ENCODE measurements at regions not wholly inside any gene's neighbourhood (a gene's known extent, or its start where the extent isn't known, plus 50 kb on each side); places are given as distances from the start of the nearest gene placed in this dataset.

DNA sequence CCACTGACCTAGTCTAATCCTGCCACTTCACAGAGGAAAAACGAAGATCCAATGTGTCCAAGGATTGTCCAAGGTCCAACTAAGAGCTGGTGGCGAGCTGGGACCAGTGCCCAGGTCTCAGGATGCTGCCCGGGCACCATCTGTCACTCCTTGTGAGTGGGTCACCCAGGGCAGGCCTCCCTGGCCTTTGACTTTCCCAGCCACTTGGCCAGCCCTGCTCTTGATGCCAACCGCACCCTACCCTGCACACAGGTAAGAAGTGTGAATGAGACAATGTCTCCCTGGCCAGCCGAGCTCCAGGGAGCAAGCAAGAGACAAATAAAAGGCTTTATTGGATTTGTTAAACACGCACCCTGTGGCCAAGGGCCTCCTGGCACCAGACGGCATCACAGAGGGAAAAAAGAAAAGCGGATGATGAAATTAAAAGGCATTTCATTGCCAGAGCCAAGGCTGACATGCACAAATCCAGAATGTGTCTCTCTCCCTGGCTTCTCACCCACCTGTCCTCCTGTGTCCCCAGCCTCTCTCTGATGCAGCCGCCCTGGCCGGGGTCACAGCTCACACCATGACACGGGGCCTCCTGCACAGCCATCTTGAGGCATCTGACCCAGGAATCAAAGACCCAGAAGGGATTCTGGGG, 72.8 kb downstream of the CAMK2N1 start:
- no peaks in the 10 kb centered on the region for H3K9me2 ChIP-seq (ENCODE audit: insufficient read depth)
- no peaks in the 10 kb centered on the region for H3K4me1 Mint-ChIP-seq
- H3K27me3 Mint-ChIP-seq (ENCODE audit: insufficient read depth, low read depth, poor library complexity), result peaks cover 33% of the 10 kb centered on the region
- no peaks in the 10 kb centered on the region for H3K79me2 ChIP-seq (replicated peaks; ENCODE audit: insufficient read depth)
- no peaks in the 10 kb centered on the region for H3K36me3 Mint-ChIP-seq (ENCODE audit: low read depth)
- no peak for TF ChIP-seq NANOG (IDR thresholded peaks at IDR 0.05; ENCODE audit: borderline replicate concordance)
- no peak for TF ChIP-seq ZNF331 (CRISPR knock-in tag; IDR thresholded peaks at IDR 0.05; ENCODE audit: low read depth)
- TF ChIP-seq STAT1 (IDR thresholded peaks at IDR 0.05; ENCODE audit: unreplicated experiment), result no peak
- TF ChIP-seq ZNF114 (CRISPR knock-in tag; IDR thresholded peaks at IDR 0.05), result no peak
- no peak for TF ChIP-seq JUNB (IDR thresholded peaks at IDR 0.05; ENCODE audit: unreplicated experiment)
- TF ChIP-seq, protein P1, sequence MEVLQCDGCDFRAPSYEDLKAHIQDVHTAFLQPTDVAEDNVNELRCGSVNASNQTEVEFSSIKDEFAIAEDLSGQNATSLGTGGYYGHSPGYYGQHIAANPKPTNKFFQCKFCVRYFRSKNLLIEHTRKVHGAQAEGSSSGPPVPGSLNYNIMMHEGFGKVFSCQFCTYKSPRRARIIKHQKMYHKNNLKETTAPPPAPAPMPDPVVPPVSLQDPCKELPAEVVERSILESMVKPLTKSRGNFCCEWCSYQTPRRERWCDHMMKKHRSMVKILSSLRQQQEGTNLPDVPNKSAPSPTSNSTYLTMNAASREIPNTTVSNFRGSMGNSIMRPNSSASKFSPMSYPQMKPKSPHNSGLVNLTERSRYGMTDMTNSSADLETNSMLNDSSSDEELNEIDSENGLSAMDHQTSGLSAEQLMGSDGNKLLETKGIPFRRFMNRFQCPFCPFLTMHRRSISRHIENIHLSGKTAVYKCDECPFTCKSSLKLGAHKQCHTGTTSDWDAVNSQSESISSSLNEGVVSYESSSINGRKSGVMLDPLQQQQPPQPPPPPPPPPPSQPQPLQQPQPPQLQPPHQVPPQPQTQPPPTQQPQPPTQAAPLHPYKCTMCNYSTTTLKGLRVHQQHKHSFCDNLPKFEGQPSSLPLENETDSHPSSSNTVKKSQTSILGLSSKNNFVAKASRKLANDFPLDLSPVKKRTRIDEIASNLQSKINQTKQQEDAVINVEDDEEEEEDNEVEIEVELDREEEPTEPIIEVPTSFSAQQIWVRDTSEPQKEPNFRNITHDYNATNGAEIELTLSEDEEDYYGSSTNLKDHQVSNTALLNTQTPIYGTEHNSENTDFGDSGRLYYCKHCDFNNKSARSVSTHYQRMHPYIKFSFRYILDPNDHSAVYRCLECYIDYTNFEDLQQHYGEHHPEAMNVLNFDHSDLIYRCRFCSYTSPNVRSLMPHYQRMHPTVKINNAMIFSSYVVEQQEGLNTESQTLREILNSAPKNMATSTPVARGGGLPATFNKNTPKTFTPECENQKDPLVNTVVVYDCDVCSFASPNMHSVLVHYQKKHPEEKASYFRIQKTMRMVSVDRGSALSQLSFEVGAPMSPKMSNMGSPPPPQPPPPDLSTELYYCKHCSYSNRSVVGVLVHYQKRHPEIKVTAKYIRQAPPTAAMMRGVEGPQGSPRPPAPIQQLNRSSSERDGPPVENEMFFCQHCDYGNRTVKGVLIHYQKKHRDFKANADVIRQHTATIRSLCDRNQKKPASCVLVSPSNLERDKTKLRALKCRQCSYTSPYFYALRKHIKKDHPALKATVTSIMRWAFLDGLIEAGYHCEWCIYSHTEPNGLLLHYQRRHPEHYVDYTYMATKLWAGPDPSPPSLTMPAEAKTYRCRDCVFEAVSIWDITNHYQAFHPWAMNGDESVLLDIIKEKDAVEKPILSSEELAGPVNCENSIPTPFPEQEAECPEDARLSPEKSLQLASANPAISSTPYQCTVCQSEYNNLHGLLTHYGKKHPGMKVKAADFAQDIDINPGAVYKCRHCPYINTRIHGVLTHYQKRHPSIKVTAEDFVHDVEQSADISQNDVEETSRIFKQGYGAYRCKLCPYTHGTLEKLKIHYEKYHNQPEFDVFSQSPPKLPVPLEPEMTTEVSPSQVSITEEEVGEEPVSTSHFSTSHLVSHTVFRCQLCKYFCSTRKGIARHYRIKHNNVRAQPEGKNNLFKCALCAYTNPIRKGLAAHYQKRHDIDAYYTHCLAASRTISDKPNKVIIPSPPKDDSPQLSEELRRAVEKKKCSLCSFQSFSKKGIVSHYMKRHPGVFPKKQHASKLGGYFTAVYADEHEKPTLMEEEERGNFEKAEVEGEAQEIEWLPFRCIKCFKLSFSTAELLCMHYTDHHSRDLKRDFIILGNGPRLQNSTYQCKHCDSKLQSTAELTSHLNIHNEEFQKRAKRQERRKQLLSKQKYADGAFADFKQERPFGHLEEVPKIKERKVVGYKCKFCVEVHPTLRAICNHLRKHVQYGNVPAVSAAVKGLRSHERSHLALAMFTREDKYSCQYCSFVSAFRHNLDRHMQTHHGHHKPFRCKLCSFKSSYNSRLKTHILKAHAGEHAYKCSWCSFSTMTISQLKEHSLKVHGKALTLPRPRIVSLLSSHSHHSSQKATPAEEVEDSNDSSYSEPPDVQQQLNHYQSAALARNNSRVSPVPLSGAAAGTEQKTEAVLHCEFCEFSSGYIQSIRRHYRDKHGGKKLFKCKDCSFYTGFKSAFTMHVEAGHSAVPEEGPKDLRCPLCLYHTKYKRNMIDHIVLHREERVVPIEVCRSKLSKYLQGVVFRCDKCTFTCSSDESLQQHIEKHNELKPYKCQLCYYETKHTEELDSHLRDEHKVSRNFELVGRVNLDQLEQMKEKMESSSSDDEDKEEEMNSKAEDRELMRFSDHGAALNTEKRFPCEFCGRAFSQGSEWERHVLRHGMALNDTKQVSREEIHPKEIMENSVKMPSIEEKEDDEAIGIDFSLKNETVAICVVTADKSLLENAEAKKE (CRISPR knock-in tag; IDR thresholded peaks at IDR 0.05), result no peak
- TF ChIP-seq, protein P2, sequence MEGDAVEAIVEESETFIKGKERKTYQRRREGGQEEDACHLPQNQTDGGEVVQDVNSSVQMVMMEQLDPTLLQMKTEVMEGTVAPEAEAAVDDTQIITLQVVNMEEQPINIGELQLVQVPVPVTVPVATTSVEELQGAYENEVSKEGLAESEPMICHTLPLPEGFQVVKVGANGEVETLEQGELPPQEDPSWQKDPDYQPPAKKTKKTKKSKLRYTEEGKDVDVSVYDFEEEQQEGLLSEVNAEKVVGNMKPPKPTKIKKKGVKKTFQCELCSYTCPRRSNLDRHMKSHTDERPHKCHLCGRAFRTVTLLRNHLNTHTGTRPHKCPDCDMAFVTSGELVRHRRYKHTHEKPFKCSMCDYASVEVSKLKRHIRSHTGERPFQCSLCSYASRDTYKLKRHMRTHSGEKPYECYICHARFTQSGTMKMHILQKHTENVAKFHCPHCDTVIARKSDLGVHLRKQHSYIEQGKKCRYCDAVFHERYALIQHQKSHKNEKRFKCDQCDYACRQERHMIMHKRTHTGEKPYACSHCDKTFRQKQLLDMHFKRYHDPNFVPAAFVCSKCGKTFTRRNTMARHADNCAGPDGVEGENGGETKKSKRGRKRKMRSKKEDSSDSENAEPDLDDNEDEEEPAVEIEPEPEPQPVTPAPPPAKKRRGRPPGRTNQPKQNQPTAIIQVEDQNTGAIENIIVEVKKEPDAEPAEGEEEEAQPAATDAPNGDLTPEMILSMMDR (conservative IDR thresholded peaks at IDR 0.05; ENCODE audit: low read depth in 2 of 2), result no peak
- no peak for TF ChIP-seq EZH2phosphoT487 (IDR thresholded peaks at IDR 0.05; ENCODE audit: unreplicated experiment)
- no peak for TF ChIP-seq POLR2AphosphoS5 (IDR thresholded peaks at IDR 0.05; ENCODE audit: low read depth)
- TF ChIP-seq CREB1 (CRISPR knock-in tag; IDR thresholded peaks at IDR 0.05; ENCODE audit: low read depth), result no peak
- TF ChIP-seq, protein P3, sequence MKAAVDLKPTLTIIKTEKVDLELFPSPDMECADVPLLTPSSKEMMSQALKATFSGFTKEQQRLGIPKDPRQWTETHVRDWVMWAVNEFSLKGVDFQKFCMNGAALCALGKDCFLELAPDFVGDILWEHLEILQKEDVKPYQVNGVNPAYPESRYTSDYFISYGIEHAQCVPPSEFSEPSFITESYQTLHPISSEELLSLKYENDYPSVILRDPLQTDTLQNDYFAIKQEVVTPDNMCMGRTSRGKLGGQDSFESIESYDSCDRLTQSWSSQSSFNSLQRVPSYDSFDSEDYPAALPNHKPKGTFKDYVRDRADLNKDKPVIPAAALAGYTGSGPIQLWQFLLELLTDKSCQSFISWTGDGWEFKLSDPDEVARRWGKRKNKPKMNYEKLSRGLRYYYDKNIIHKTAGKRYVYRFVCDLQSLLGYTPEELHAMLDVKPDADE (IDR thresholded peaks at IDR 0.05), result no peak
- TF ChIP-seq, protein P4, sequence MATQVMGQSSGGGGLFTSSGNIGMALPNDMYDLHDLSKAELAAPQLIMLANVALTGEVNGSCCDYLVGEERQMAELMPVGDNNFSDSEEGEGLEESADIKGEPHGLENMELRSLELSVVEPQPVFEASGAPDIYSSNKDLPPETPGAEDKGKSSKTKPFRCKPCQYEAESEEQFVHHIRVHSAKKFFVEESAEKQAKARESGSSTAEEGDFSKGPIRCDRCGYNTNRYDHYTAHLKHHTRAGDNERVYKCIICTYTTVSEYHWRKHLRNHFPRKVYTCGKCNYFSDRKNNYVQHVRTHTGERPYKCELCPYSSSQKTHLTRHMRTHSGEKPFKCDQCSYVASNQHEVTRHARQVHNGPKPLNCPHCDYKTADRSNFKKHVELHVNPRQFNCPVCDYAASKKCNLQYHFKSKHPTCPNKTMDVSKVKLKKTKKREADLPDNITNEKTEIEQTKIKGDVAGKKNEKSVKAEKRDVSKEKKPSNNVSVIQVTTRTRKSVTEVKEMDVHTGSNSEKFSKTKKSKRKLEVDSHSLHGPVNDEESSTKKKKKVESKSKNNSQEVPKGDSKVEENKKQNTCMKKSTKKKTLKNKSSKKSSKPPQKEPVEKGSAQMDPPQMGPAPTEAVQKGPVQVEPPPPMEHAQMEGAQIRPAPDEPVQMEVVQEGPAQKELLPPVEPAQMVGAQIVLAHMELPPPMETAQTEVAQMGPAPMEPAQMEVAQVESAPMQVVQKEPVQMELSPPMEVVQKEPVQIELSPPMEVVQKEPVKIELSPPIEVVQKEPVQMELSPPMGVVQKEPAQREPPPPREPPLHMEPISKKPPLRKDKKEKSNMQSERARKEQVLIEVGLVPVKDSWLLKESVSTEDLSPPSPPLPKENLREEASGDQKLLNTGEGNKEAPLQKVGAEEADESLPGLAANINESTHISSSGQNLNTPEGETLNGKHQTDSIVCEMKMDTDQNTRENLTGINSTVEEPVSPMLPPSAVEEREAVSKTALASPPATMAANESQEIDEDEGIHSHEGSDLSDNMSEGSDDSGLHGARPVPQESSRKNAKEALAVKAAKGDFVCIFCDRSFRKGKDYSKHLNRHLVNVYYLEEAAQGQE (IDR thresholded peaks at IDR 0.05; ENCODE audit: unreplicated experiment), result no peak
- no peak for TF ChIP-seq EZH2 (IDR thresholded peaks at IDR 0.05; ENCODE audit: low read depth, unreplicated experiment)
- no peak for DNase-seq (ENCODE audit: low spot score)
- H3F3A ChIP-seq (replicated peaks; ENCODE audit: low read depth), result no peaks in the 10 kb centered on the region
- H3K4me3 Mint-ChIP-seq, result no peak overlapping the region
- peaks cover 32% of the 10 kb centered on the region for H3K27me3 ChIP-seq (ENCODE audit: insufficient read depth)
- H3K9me3 Mint-ChIP-seq, result 0 out of 3 replicates have a peak, but pooled peaks cover 2% of the 10 kb centered on the region
- H3K27ac Mint-ChIP-seq, result no peak overlapping the region
- H3K4me3 ChIP-seq, result no peak overlapping the region
- no peaks in the 10 kb centered on the region for H3K36me3 ChIP-seq (ENCODE audit: insufficient read depth)
- H3K4me1 ChIP-seq (ENCODE audit: insufficient read depth), result no peaks in the 10 kb centered on the region
- H2AFZ ChIP-seq, result no peak overlapping the region
- ATAC-seq, result no peak
- no peak overlapping the region for H3K27ac ChIP-seq (ENCODE audit: low read depth)
- H4K20me1 ChIP-seq (replicated peaks; ENCODE audit: insufficient read depth), result no peaks in the 10 kb centered on the region
- H3K4me2 ChIP-seq, result no peak overlapping the region
